ENCODE measurements at regions not wholly inside any gene's neighbourhood (a gene's known extent, or its start where the extent isn't known, plus 50 kb on each side); places are given as distances from the start of the nearest gene placed in this dataset.

GRCh38 chr14:66038618-66039017, 447.6 kb upstream of the CCDC196 start:
- H2AFZ ChIP-seq (ENCODE audit: low read length), result no peak overlapping the region
- H3F3A ChIP-seq (ENCODE audit: insufficient read depth, low read length), result no peaks in the 10 kb centered on the region
- H3K9ac ChIP-seq (ENCODE audit: low read length), result no peak overlapping the region
- H3K79me2 ChIP-seq (ENCODE audit: low read length), result no peaks in the 10 kb centered on the region
- H3K4me2 ChIP-seq (ENCODE audit: low read depth, low read length), result no peak overlapping the region
- no peak overlapping the region for H3K4me3 ChIP-seq (ENCODE audit: low read length)
- TF ChIP-seq, protein P1, sequence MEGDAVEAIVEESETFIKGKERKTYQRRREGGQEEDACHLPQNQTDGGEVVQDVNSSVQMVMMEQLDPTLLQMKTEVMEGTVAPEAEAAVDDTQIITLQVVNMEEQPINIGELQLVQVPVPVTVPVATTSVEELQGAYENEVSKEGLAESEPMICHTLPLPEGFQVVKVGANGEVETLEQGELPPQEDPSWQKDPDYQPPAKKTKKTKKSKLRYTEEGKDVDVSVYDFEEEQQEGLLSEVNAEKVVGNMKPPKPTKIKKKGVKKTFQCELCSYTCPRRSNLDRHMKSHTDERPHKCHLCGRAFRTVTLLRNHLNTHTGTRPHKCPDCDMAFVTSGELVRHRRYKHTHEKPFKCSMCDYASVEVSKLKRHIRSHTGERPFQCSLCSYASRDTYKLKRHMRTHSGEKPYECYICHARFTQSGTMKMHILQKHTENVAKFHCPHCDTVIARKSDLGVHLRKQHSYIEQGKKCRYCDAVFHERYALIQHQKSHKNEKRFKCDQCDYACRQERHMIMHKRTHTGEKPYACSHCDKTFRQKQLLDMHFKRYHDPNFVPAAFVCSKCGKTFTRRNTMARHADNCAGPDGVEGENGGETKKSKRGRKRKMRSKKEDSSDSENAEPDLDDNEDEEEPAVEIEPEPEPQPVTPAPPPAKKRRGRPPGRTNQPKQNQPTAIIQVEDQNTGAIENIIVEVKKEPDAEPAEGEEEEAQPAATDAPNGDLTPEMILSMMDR (IDR thresholded peaks at IDR 0.05; ENCODE audit: low read length), result no peak
- H3K27me3 ChIP-seq (replicated peaks; ENCODE audit: insufficient read depth, low read length), result no peaks in the 10 kb centered on the region
- no peaks in the 10 kb centered on the region for H3K4me1 ChIP-seq (ENCODE audit: low read length)
- H3K9me2 ChIP-seq (replicated peaks; ENCODE audit: insufficient read depth, low read length), result no peaks in the 10 kb centered on the region
- no peaks in the 10 kb centered on the region for H3K36me3 ChIP-seq (replicated peaks; ENCODE audit: insufficient read depth, low read length)
- no peaks in the 10 kb centered on the region for H4K20me1 ChIP-seq (ENCODE audit: insufficient read depth, low read length)
- no peak overlapping the region for H3K27ac ChIP-seq (ENCODE audit: low read length)
- no peak for DNase-seq
- H3K9me3 ChIP-seq (replicated peaks; ENCODE audit: insufficient read depth, low read length), result no peaks in the 10 kb centered on the region

DNA sequence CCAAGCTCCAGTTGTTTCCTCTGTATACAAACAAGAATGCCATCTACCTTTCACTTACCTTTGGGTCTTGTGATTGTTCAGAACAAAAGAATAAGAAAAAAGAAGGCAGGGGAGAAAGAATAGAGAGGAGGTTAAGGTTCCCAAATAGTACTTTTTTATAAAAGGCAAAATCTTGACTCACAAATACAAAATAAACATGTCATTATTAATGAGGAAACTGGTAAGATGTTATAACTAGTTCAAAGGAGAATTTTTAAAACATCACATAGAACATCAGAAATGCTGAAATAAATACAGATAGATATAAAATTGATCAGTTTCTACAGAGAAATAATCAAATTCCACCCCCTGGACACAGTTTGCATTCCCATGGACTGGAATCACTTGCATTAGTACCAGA, 446.7 kb upstream of the CCDC196 start:
- H2AFZ ChIP-seq (ENCODE audit: low read length), result no peak overlapping the region
- no peaks in the 10 kb centered on the region for H3K9me3 ChIP-seq (replicated peaks; ENCODE audit: insufficient read depth, low read length)
- no peaks in the 10 kb centered on the region for H4K20me1 ChIP-seq (ENCODE audit: insufficient read depth, low read length)
- H3K9ac ChIP-seq (ENCODE audit: low read length), result no peak overlapping the region
- no peaks in the 10 kb centered on the region for H3K36me3 ChIP-seq (replicated peaks; ENCODE audit: insufficient read depth, low read length)
- no peak overlapping the region for H3K27ac ChIP-seq (ENCODE audit: low read length)
- H3K4me2 ChIP-seq (ENCODE audit: low read depth, low read length), result no peak overlapping the region
- no peaks in the 10 kb centered on the region for H3F3A ChIP-seq (ENCODE audit: insufficient read depth, low read length)
- H3K27me3 ChIP-seq (replicated peaks; ENCODE audit: insufficient read depth, low read length), result no peaks in the 10 kb centered on the region
- H3K4me1 ChIP-seq (ENCODE audit: low read length), result no peaks in the 10 kb centered on the region
- no peak overlapping the region for H3K4me3 ChIP-seq (ENCODE audit: low read length)
- no peaks in the 10 kb centered on the region for H3K79me2 ChIP-seq (ENCODE audit: low read length)
- no peak for DNase-seq
- TF ChIP-seq, protein P1 (IDR thresholded peaks at IDR 0.05; ENCODE audit: low read length), result no peak
- TF ChIP-seq EZH2 (optimal IDR thresholded peaks at IDR 0.05; ENCODE audit: low read depth, low read length) (no peak), EZH2phosphoT487 (IDR thresholded peaks at IDR 0.05; ENCODE audit: low read length) (no peak)
- H3K9me2 ChIP-seq (replicated peaks; ENCODE audit: insufficient read depth, low read length), result no peaks in the 10 kb centered on the region

DNA sequence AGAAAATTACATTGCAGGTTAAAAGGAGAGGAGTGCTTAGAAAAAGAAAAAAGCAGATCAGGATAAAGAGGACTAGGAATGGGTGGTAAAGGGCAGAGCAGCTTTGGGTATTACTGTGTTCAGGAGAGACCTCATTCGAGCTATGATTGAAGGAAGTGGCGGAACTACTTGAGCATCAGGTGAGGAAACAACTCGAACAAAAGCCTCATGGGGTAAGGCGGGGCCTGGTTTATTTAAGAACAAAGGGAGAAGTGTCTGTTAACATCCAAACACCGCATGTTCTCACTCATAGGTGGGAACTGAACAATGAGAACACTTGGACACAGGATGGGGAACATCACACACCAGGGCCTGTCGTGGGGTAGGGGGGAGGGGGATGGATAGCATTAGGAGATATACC, 444.6 kb upstream of the CCDC196 start:
- Histone ChIP-seq H3K79me2 (ENCODE audit: low read length) (no peaks in the 10 kb centered on the region), H3K9me2 (replicated peaks; ENCODE audit: insufficient read depth, low read length) (no peaks in the 10 kb centered on the region), H3K36me3 (replicated peaks; ENCODE audit: insufficient read depth, low read length) (no peaks in the 10 kb centered on the region), H2AFZ (ENCODE audit: low read length) (no peak overlapping the region), H4K20me1 (ENCODE audit: insufficient read depth, low read length) (no peaks in the 10 kb centered on the region), H3F3A (ENCODE audit: insufficient read depth, low read length) (no peaks in the 10 kb centered on the region), H3K4me3 (ENCODE audit: low read length) (no peak overlapping the region), H3K9me3 (replicated peaks; ENCODE audit: insufficient read depth, low read length) (no peaks in the 10 kb centered on the region), H3K27me3 (replicated peaks; ENCODE audit: insufficient read depth, low read length) (no peaks in the 10 kb centered on the region), H3K4me1 (ENCODE audit: low read length) (no peaks in the 10 kb centered on the region), H3K9ac (ENCODE audit: low read length) (no peak overlapping the region), H3K27ac (ENCODE audit: low read length) (no peak overlapping the region), H3K4me2 (ENCODE audit: low read depth, low read length) (no peak overlapping the region)
- no peak for DNase-seq
- TF ChIP-seq EZH2phosphoT487 (IDR thresholded peaks at IDR 0.05; ENCODE audit: low read length) (no peak), EZH2 (optimal IDR thresholded peaks at IDR 0.05; ENCODE audit: low read depth, low read length) (no peak)
- TF ChIP-seq, protein P1 (IDR thresholded peaks at IDR 0.05; ENCODE audit: low read length), result no peak
